ENCODE measurements at regions not wholly inside any gene's neighbourhood (a gene's known extent, or its start where the extent isn't known, plus 50 kb on each side); places are given as distances from the start of the nearest gene placed in this dataset.
A peak's percentile ranks its signal among the peaks of the same experiment; 100 is the strongest.

DNA sequence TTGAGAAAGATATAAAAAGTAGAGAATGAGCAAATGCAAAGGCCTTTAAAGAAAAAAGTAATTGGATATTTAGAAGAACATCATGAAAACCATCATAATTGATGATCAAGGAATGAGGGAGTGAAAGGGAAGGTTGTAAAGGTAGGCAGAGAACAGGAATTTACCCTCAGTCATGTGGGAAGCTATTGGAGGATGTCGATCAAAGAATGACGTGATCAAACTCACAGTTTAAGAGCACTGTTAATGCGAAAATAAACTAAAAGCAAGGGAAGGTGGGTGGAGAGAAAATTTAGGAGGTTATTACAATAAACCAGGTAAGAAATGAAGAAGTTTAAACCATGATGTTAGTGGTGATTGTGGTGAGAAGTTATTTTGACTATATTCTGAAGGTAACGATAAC lies 982.6 kb upstream of the EYS start:
- TF ChIP-seq EP300 (IDR thresholded peaks at IDR 0.05; ENCODE audit: borderline replicate concordance): no peak
- TF ChIP-seq RAD21 (IDR thresholded peaks at IDR 0.05; ENCODE audit: low read depth): no peak
- no peak for TF ChIP-seq TAF1 (IDR thresholded peaks at IDR 0.05; ENCODE audit: low read depth)
- TF ChIP-seq FOXM1 (IDR thresholded peaks at IDR 0.05; ENCODE audit: borderline replicate concordance, low read depth): no peak
- TF ChIP-seq YY1 (IDR thresholded peaks at IDR 0.05; ENCODE audit: low read depth): no peak

DNA sequence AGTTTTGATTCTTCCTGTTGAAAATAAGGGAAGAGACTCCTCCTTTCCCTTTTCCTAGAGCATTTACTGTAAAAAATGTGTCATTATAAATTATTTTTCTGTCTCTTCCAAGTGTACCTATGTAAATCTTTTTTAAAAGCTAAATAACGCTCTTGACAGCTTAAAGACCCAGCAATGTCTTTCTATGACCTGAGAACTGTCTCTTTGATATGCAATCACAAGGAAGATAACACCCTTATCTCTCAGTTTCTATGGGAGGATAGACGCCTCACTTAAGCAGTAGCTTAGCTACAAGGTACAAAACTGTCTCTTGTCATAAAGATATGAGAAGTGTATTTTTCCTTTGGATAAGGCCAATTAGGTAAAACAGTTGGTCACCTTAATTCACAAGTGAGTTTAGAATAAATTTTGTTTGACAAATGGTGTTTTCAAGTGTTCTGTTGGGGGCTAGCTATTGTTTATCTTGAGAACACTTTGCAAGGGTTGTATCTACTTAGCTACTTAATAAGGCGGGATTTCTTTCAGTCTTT lies 980.6 kb upstream of the EYS start:
- TF ChIP-seq RAD21 (IDR thresholded peaks at IDR 0.05; ENCODE audit: low read depth): no peak
- no peak for TF ChIP-seq FOXM1 (IDR thresholded peaks at IDR 0.05; ENCODE audit: borderline replicate concordance, low read depth)
- TF ChIP-seq YY1 (IDR thresholded peaks at IDR 0.05; ENCODE audit: low read depth): no peak
- TF ChIP-seq EP300 (IDR thresholded peaks at IDR 0.05; ENCODE audit: borderline replicate concordance): no peak
- TF ChIP-seq TCF12 (IDR thresholded peaks at IDR 0.05; ENCODE audit: low read depth): no peak
- TF ChIP-seq USF1 (IDR thresholded peaks at IDR 0.05): no peak

- TF ChIP-seq ZBTB7A (IDR thresholded peaks at IDR 0.05; ENCODE audit: low read depth): no peak
Measured at GRCh38 chr6:66675906-66676305, 968.9 kb upstream of the EYS start.

- TF ChIP-seq TCF12 (IDR thresholded peaks at IDR 0.05; ENCODE audit: low read depth) (no peak), CREB1 (IDR thresholded peaks at IDR 0.05; ENCODE audit: low read depth) (no peak), NFIC (IDR thresholded peaks at IDR 0.05) (no peak), USF1 (IDR thresholded peaks at IDR 0.05) (no peak), MAX (IDR thresholded peaks at IDR 0.05) (no peak), ZBTB7A (IDR thresholded peaks at IDR 0.05; ENCODE audit: low read depth) (no peak), CEBPB (IDR thresholded peaks at IDR 0.05) (no peak), TEAD4 (IDR thresholded peaks at IDR 0.05) (no peak), EGR1 (IDR thresholded peaks at IDR 0.05) (no peak), YY1 (IDR thresholded peaks at IDR 0.05; ENCODE audit: low read depth) (no peak), EP300 (IDR thresholded peaks at IDR 0.05; ENCODE audit: borderline replicate concordance) (no peak), RAD21 (IDR thresholded peaks at IDR 0.05; ENCODE audit: low read depth) (no peak), TAF1 (IDR thresholded peaks at IDR 0.05; ENCODE audit: low read depth) (no peak), FOXM1 (IDR thresholded peaks at IDR 0.05; ENCODE audit: borderline replicate concordance, low read depth) (no peak)
- TF ChIP-seq, protein P1, sequence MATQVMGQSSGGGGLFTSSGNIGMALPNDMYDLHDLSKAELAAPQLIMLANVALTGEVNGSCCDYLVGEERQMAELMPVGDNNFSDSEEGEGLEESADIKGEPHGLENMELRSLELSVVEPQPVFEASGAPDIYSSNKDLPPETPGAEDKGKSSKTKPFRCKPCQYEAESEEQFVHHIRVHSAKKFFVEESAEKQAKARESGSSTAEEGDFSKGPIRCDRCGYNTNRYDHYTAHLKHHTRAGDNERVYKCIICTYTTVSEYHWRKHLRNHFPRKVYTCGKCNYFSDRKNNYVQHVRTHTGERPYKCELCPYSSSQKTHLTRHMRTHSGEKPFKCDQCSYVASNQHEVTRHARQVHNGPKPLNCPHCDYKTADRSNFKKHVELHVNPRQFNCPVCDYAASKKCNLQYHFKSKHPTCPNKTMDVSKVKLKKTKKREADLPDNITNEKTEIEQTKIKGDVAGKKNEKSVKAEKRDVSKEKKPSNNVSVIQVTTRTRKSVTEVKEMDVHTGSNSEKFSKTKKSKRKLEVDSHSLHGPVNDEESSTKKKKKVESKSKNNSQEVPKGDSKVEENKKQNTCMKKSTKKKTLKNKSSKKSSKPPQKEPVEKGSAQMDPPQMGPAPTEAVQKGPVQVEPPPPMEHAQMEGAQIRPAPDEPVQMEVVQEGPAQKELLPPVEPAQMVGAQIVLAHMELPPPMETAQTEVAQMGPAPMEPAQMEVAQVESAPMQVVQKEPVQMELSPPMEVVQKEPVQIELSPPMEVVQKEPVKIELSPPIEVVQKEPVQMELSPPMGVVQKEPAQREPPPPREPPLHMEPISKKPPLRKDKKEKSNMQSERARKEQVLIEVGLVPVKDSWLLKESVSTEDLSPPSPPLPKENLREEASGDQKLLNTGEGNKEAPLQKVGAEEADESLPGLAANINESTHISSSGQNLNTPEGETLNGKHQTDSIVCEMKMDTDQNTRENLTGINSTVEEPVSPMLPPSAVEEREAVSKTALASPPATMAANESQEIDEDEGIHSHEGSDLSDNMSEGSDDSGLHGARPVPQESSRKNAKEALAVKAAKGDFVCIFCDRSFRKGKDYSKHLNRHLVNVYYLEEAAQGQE (IDR thresholded peaks at IDR 0.05; ENCODE audit: low read depth): no peak
Measured at GRCh38 chr6:66664112-66664511, 957.1 kb upstream of the EYS start.

- TF ChIP-seq CEBPB (IDR thresholded peaks at IDR 0.05) (no peak), CREB1 (IDR thresholded peaks at IDR 0.05; ENCODE audit: low read depth) (no peak), MAX (IDR thresholded peaks at IDR 0.05) (no peak), EGR1 (IDR thresholded peaks at IDR 0.05) (no peak), NFIC (IDR thresholded peaks at IDR 0.05) (no peak)
Measured at GRCh38 chr6:66662721-66663507, 955.9 kb upstream of the EYS start.

GRCh38 chr6:66662196-66662595 lies 955.2 kb upstream of the EYS start:
- peak; percentile 56 for TF ChIP-seq RAD21 (IDR thresholded peaks at IDR 0.05; ENCODE audit: low read depth)
- no peak for TF ChIP-seq EGR1 (IDR thresholded peaks at IDR 0.05)

- TF ChIP-seq TCF12 (IDR thresholded peaks at IDR 0.05; ENCODE audit: low read depth) (no peak), FOXM1 (IDR thresholded peaks at IDR 0.05; ENCODE audit: borderline replicate concordance, low read depth) (no peak), MAX (IDR thresholded peaks at IDR 0.05) (no peak), EP300 (IDR thresholded peaks at IDR 0.05; ENCODE audit: borderline replicate concordance) (no peak), USF1 (IDR thresholded peaks at IDR 0.05) (no peak), CEBPB (IDR thresholded peaks at IDR 0.05) (no peak)
- TF ChIP-seq, protein P1 (IDR thresholded peaks at IDR 0.05; ENCODE audit: low read depth): no peak
Measured at GRCh38 chr6:66655420-66655819, 948.4 kb upstream of the EYS start.
